Fibroblast of villous mesenchyme (primary cell): ENCODE measurements at regions not wholly inside any gene's neighbourhood (a gene's known extent, or its start where the extent isn't known, plus 50 kb on each side); places are given as distances from the start of the nearest gene placed in this dataset.

Experiments used
- DNase-seq: peaks from one replicate; pipeline ENCODE4 v3.0.0-alpha.2; 2010; ENCODE audit warnings: low read depth
- H3K4me3 ChIP-seq: 2 replicates; pipeline ENCODE4 v1.5.1; 2011; ENCODE audit warnings: low read depth, mild to moderate bottlenecking, low read length
- TF ChIP-seq, protein P1 (sequence below): IDR thresholded peaks from 2 replicates; pipeline ENCODE4 v1.5.1; 2012; ENCODE audit warnings: low read depth, mild to moderate bottlenecking, low read length; ENCODE audit not compliant: insufficient read depth

DNA sequence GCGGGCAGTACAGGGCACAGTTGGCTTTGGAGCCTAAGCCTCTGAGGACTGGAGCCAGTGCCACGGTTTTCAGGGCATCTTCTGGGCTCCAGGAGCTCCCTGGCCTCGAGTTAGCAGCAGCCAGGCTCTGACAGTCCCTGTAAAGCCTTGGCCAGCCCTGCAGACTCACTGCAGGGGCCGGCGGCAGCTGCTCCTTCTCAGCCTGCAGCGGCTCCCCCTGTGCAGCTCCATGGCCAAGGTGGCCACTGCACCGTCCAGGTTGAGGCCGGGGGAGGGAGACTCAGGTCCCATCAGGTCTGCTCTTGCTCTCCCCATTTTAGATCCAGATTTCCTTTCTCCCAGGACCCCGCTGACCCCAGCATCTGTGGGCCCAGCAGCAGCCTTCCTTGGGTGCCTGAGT is 1461.1 kb downstream of the BRD1 start:
- DNase-seq = no peak

DNA sequence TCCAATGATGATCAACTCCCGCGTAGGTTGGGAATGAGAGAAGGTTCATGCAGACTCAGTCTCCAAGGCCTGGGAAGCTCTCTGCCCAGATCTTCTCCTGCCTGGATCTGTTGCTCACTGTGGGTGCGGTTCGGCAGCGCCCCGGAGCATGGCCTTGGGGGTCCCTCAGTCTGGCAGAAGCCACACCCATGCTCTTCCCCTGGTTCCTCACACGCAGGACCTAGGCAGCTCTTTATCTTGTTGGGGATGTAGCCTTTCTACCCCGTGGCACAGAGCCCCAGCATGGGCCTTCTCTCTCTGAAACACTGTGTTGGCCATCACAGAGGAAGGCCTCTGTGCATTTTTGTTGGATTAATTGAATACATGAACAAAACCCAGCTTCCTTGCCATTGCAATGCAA is 1461.6 kb downstream of the BRD1 start:
- TF ChIP-seq, protein P1, sequence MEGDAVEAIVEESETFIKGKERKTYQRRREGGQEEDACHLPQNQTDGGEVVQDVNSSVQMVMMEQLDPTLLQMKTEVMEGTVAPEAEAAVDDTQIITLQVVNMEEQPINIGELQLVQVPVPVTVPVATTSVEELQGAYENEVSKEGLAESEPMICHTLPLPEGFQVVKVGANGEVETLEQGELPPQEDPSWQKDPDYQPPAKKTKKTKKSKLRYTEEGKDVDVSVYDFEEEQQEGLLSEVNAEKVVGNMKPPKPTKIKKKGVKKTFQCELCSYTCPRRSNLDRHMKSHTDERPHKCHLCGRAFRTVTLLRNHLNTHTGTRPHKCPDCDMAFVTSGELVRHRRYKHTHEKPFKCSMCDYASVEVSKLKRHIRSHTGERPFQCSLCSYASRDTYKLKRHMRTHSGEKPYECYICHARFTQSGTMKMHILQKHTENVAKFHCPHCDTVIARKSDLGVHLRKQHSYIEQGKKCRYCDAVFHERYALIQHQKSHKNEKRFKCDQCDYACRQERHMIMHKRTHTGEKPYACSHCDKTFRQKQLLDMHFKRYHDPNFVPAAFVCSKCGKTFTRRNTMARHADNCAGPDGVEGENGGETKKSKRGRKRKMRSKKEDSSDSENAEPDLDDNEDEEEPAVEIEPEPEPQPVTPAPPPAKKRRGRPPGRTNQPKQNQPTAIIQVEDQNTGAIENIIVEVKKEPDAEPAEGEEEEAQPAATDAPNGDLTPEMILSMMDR = no peak
- no peak for DNase-seq
- no peak overlapping the region for H3K4me3 ChIP-seq

More for the DNA sequence above, 1461.1 kb downstream of the BRD1 start:
- H3K4me3 ChIP-seq = no peak overlapping the region
- TF ChIP-seq, protein P1 = no peak

DNA sequence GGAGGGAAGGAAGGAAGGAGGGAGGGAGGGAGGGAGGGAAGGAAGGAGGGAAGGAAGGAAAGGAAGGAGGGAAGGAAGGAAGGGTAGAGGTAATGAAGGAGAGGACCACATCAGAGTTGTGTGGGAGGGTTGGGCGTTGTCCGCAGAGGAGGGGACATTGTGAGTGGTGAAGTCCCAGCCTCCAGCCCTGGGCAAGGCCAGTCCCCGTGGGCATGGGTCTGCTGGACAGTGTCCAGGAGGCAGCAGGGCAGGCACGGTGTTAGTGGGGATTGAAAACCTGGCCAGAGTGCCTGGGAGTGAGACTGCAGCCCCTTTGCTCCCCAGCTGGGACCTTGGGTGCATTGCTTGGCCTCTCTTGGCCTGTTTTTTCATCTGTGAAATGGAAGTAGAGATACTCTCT is 1462.3 kb downstream of the BRD1 start:
- H3K4me3 ChIP-seq = no peak overlapping the region
- DNase-seq = no peak
- TF ChIP-seq, protein P1 = no peak

DNA sequence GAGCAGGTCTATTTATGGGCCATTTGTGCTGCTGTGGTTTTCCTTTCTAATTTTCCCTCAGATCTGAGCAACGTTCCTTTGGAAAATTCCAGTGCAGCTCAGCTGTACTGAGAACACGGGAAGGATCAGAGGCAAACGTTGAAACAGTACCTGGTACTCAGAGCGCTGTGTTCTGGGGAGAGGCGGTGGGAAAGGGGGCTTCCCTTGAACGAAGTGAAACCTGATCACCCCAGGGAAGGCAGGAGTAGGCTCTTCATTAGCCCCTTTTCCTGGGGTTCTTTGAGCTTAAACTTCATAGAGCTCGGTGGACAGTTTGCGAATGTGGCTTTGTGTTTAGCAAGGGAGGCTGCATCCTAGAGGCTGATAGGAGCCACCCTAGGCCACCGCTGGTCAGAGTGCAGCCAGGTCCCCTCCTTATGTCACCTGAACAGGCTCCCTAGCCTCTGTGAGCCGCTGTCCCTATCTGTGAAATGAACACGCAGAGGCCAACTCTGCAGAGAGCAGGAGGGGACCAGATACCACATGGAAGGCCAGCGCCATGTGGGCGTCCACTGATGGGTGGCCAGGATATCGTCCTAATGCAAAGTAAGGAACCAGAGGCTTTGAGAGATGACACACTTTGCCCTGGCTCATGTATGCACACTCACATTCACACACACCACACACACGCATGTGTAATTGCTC is 1464.8 kb downstream of the BRD1 start:
- no peak for DNase-seq
- TF ChIP-seq, protein P1 = no peak
- no peak overlapping the region for H3K4me3 ChIP-seq

DNA sequence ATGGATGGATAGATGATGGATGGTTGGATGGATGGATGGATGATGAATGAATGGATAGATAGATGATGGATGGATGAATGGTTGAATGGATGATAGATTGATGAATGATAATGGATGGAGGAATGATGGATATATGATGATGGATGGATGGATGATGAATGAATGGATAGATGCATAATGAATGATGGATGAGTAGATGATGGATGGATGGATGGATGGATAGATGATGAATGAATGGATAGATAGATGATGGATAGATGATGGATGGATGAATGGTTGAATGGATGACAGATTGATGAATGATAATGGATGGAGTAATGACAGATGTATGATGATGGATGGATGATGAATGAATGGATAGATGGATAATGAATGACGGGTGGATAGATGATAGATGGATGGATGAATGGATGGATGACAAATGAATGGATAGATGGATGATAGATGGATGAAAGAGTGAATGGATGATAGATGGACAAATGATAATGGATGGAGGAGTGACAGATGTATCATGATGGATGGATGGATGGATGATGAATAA is 1466.5 kb downstream of the BRD1 start:
- DNase-seq = no peak
- TF ChIP-seq, protein P1 = no peak
- H3K4me3 ChIP-seq = no peak overlapping the region

DNA sequence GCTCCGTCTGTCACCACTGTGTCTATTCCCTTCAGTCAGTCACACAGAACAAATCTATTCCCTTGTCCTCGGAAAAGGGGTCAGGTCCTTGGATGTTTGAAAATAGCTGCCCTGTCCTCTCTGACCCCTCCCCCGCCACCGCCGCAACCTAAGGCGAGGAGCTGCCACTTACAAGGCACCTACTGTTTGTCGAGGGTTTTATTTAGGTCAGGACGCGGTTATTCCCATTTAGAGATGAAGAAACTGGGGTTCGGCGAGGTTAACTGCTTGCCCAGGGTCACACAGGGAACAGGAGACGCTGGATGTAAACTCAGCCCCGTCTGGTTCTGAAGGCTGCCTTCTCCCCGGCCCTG is 1468.1 kb downstream of the BRD1 start:
- TF ChIP-seq, protein P1 = no peak
- no peak for DNase-seq
- no peak overlapping the region for H3K4me3 ChIP-seq
